ENCODE measurements at regions not wholly inside any gene's neighbourhood (a gene's known extent, or its start where the extent isn't known, plus 50 kb on each side); places are given as distances from the start of the nearest gene placed in this dataset.
"Not testable (repeated sequence)": the region's sequence is repeated elsewhere in the genome, so short reads cannot be mapped to it uniquely, and the experiment has no call there.

GRCh38 chr9:41787951-41788350 is 341.3 kb downstream of the CNTNAP3B start:
- not testable (repeated sequence) for TF ChIP-seq POLR2AphosphoS5, POLR2A (IDR thresholded peaks at IDR 0.05)
